BLaER1 (cell line): ENCODE measurements at regions not wholly inside any gene's neighbourhood (a gene's known extent, or its start where the extent isn't known, plus 50 kb on each side); places are given as distances from the start of the nearest gene placed in this dataset.
"Not testable (repeated sequence)": the region's sequence is repeated elsewhere in the genome, so short reads cannot be mapped to it uniquely, and the experiment has no call there.

Source experiments
- H3K27ac ChIP-seq: shearing (Covaris generic); formaldehyde crosslinking; 2 replicates; pipeline ENCODE4 v1.8.1; 2022
- H3K27me3 ChIP-seq: shearing (Covaris generic); formaldehyde crosslinking; 2 replicates; pipeline ENCODE4 v1.8.1; 2022
- H3K36me3 ChIP-seq: shearing (Covaris generic); formaldehyde crosslinking; 2 replicates; pipeline ENCODE4 v1.8.1; 2022
- H3K4me1 ChIP-seq: shearing (Covaris generic); formaldehyde crosslinking; 2 replicates; pipeline ENCODE4 v1.8.1; 2022
- H3K4me2 ChIP-seq: shearing (Covaris generic); formaldehyde crosslinking; 2 replicates; pipeline ENCODE4 v1.8.1; 2022
- H3K4me3 ChIP-seq: shearing (Covaris generic); formaldehyde crosslinking; 2 replicates; pipeline ENCODE4 v1.8.1; 2022
- H3K9ac ChIP-seq: shearing (Covaris generic); formaldehyde crosslinking; 2 replicates; pipeline ENCODE4 v1.8.1; 2022
- H3K9me3 ChIP-seq: shearing (Covaris generic); formaldehyde crosslinking; 2 replicates; pipeline ENCODE4 v1.8.1; 2022
- H4K20me1 ChIP-seq: shearing (Covaris generic); formaldehyde crosslinking; 2 replicates; pipeline ENCODE4 v1.8.1; 2022
- Cebpa-rat ChIP-seq: shearing (Covaris generic); IDR thresholded peaks from 2 replicates; pipeline ENCODE4 v1.8.1; 2022

DNA sequence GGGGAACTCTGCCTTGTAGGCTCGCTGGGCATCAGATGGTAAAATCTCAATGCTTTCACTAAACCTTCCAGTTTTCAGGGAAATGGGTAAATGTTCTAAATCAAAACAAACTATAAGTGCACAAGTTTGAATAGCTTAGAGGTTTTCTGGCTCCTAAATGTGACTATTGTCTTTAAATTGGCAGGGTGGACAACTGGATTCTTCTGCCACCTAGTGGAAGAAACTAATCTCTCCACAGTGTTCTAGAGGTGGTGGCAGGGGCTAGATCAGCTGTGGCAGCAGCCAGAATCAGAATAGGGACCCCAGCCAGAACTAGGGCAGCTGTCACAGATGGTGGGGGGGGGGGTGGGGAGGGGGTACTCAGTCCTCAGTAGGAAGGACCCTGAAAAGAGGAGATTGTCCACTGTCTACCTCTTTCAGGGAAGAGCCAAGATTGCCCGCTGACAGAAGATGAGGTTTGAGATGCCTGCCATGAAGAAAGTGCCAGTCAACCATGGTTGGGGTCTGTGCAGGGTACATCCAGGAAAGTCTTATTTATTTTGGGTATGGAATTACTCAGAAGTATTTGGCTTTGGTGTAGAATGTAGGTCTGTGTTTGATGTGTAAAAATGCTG, 201.4 kb downstream of the CCNG2 start:
- Histone ChIP-seq H3K4me3 (no peak overlapping the region), H3K27ac (peak overlapping the region; percentile 45; the same call in 1 of the 2 replicates), H3K27me3 (no peaks in the 10 kb centered on the region), H3K9me3 (peaks cover under 1% of the 10 kb centered on the region; the same call in 1 of the 2 replicates), H4K20me1 (no peaks in the 10 kb centered on the region), H3K9ac (no peak overlapping the region), H3K36me3 (no peaks in the 10 kb centered on the region), H3K4me1 (peaks cover 88% of the 10 kb centered on the region), H3K4me2 (0 out of 2 replicates have a peak overlapping the region, but pooled peaks have one; percentile 6)
- no peak for TF ChIP-seq Cebpa-rat

DNA sequence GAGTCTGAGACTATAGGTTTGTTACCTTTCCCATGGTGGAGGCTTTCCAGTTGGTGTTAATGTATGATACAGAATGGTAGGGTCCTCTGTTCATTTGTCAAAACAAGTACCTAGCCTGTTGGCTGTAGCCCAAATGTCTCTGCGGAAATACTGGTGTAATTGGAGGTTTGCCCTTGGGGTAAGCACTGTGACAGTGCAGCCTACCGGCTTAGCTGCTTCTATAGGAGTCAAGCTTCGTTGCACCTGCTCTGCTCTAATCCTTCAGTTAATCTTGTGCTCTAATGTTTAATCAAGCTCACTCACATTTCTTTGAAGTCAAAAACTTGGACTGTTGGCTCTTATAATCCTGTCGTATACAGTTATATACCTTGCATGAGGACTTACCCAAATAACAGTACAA, 203.4 kb downstream of the CCNG2 start:
- H3K36me3 ChIP-seq: no peaks in the 10 kb centered on the region
- H3K27me3 ChIP-seq: no peaks in the 10 kb centered on the region
- no peak overlapping the region for H3K9ac ChIP-seq
- no peaks in the 10 kb centered on the region for H4K20me1 ChIP-seq
- no peak overlapping the region for H3K4me3 ChIP-seq
- no peak for TF ChIP-seq Cebpa-rat
- H3K9me3 ChIP-seq: peaks cover 7% of the 10 kb centered on the region; the same call in 1 of the 2 replicates
- peak overlapping the region; percentile 45; the same call in 1 of the 2 replicates for H3K27ac ChIP-seq
- peaks cover 89% of the 10 kb centered on the region for H3K4me1 ChIP-seq
- H3K4me2 ChIP-seq: peak overlapping the region; percentile 61

DNA sequence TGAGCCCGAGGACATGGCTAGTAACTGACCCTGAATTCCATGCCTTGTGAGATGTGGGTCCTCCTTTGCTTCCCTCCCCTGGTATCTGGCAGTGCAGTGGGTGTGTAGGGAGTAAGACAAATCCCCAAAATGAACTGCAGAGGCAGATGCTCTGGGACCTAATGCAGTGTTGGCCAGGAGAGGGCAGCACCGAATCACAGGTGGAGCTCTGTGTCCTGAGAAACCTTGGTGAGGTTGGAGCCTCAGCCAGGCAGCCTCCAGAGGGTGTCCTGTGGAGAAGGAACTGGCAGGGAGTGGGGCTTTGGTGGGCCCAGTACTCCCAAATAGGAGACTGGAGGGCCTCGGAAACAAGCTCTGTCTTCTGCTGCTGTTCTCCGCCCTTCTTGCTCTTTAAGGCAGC, 209.9 kb downstream of the CCNG2 start:
- not testable (repeated sequence) for H3K36me3 ChIP-seq

DNA sequence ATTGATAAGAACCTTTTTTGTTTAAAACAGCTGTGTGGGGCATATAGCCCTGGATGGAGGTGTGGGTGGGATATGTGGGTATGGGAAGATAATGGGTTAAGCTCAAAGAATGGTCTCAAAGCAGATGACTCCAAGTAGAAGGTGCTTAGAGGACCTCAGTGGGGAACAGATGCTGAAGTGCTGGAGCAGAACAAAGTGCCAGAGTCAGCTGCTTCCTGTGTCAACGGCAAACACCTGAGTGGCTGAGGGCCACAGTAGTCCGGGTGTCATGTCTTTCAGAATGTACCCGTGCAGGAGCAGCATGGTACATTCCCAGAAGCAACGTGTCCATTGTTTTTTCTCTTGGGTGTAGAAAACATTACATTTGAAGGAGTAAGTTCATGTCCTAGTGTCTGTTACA, 210.6 kb downstream of the CCNG2 start:
- H3K27ac ChIP-seq: peak overlapping the region; percentile 85
- no peak for TF ChIP-seq Cebpa-rat
- H3K9ac ChIP-seq: peak overlapping the region; percentile 55

More for the DNA sequence above, 209.9 kb downstream of the CCNG2 start:
- Histone ChIP-seq H3K4me1 (peaks cover 66% of the 10 kb centered on the region), H3K9me3 (peaks cover 21% of the 10 kb centered on the region), H3K27ac (peak overlapping the region; percentile 85), H3K4me2 (peak overlapping the region; percentile 72; the same call in 1 of the 2 replicates), H3K9ac (peak overlapping the region; percentile 55; the same call in 1 of the 2 replicates)
- H3K27me3 ChIP-seq, H3K4me3 ChIP-seq, H4K20me1 ChIP-seq: not testable (repeated sequence)

DNA sequence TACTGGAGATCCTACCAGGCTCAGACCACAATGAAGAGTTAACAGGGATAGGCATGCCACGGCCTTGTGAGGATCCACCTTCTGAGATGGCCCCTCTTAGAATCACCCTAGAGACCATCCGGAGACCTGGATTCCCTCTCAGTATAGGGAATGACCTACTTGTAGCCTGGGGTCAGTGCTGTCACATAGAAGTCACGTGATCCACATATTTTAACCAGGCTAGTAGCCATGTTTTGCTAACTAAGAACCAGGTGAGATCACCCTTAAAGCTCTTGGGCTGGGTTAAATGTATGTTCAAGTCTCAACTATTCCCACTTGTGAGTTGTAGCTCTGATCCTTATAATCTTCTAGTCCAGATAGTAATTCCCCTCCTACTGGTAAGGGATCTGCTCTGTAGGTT, 215.4 kb downstream of the CCNG2 start:
- Histone ChIP-seq H3K27ac (no peak overlapping the region), H4K20me1 (no peaks in the 10 kb centered on the region), H3K4me3 (no peak overlapping the region), H3K9ac (no peak overlapping the region), H3K27me3 (no peaks in the 10 kb centered on the region), H3K4me1 (peaks cover 20% of the 10 kb centered on the region), H3K9me3 (peaks cover 14% of the 10 kb centered on the region; the same call in 1 of the 2 replicates), H3K4me2 (no peak overlapping the region), H3K36me3 (no peaks in the 10 kb centered on the region)
- TF ChIP-seq Cebpa-rat: no peak

More for the DNA sequence above, 210.6 kb downstream of the CCNG2 start:
- no peaks in the 10 kb centered on the region for H4K20me1 ChIP-seq
- no peak overlapping the region for H3K4me3 ChIP-seq
- peak overlapping the region; percentile 51 for H3K4me2 ChIP-seq
- no peaks in the 10 kb centered on the region for H3K36me3 ChIP-seq
- H3K9me3 ChIP-seq: peaks cover 21% of the 10 kb centered on the region
- H3K4me1 ChIP-seq: peaks cover 58% of the 10 kb centered on the region
- no peaks in the 10 kb centered on the region for H3K27me3 ChIP-seq

DNA sequence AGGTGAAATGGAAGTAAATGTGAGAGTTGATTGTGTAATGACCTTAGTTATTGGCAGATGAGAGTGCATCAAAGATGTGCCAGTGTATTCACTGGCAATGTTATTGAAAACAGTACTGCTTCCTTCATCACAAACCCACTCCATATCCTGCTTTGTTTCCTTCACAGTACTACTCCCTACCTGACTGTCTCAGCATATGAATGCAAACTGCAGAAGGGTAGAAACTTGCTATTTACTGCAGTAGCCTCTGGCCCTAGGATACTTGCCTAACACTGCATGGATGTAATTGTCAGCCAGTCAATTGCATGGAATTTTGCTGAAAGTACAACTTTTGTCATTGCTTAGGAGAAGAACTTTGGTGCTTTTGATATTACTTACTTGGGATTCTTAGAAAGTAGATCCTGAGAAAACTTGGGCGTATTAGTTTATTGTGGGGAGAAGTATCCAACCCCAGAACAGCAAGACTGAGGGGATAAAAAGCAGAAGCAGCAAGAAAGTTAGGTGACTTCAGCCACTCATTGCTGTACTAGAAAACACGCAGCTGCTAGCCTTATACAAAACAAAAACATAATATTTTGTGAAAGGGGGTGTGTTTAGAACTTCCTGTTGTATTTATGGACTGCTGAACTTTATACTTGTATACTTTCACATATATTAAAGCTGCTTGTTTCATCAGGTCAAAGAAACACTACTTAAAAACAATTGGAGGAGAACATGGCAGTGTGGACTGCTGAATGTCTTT, 219.0 kb downstream of the CCNG2 start:
- no peak for TF ChIP-seq Cebpa-rat
- Histone ChIP-seq H3K4me2 (no peak overlapping the region), H3K4me3 (no peak overlapping the region), H3K36me3 (no peaks in the 10 kb centered on the region), H3K9ac (no peak overlapping the region), H3K4me1 (peaks cover 5% of the 10 kb centered on the region; the same call in 1 of the 2 replicates), H3K27me3 (no peaks in the 10 kb centered on the region), H3K27ac (no peak overlapping the region), H4K20me1 (no peaks in the 10 kb centered on the region), H3K9me3 (no peaks in the 10 kb centered on the region)

DNA sequence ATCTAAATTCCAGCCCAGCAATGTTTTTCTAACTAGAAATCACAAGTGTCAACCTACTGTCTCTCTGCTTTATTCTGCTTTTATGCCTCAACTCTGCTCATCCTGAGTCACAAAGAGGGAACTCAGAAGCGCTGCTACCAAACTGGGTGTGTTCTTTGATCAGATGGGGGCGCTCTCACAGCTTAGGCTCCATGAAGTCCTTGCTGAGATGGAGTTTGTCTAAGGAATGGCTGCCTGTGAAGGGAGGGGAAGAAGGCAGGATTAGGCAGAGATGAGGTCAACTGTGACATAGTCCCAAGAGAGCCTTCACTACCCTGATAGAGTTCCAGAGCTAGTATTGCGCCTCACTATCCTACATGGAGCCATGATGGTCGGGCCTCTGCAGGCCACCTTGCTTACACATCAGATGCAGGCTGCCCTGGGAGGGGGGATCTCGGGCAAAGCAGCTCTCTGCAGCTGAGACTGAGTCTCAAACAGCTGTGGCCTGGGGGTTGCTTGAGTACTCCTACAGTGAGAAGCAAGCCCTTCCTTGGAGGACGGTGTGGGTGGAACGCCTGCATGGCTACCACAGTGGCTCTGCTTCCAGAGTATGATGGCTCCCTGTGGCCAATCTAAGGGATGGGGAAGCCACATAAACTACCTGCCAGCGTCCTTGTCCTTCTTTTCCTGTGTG, 219.9 kb downstream of the CCNG2 start:
- no peaks in the 10 kb centered on the region for H3K9me3 ChIP-seq
- H3K4me1 ChIP-seq: peaks cover 5% of the 10 kb centered on the region; the same call in 1 of the 2 replicates
- no peak overlapping the region for H3K9ac ChIP-seq
- TF ChIP-seq Cebpa-rat: no peak
- H3K27me3 ChIP-seq: no peaks in the 10 kb centered on the region
- H3K4me3 ChIP-seq: no peak overlapping the region
- no peak overlapping the region for H3K4me2 ChIP-seq
- no peak overlapping the region for H3K27ac ChIP-seq
- H3K36me3 ChIP-seq: no peaks in the 10 kb centered on the region
- H4K20me1 ChIP-seq: no peaks in the 10 kb centered on the region

DNA sequence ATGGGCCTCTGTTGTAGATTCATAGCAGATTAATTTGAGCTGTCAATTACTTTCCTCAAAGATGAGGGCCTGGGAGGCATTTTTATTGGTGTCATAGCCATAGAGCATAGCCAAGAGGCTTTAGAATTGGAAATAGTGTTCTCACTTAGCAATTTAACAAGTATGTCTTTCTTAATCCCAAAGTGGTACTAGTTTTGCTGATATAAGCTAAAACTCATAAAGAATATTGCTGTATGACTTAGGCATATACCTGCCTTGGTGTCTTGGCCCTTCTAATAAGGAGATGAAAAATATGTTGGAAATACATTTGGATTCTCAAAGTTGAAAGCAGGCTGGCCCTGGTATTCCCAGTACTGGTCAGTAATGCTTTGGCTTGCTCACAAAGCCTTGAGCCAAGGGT, 221.5 kb upstream of the CXCL13 start:
- Histone ChIP-seq H3K4me3 (no peak overlapping the region), H3K4me2 (no peak overlapping the region), H3K27me3 (no peaks in the 10 kb centered on the region), H3K9ac (no peak overlapping the region), H3K36me3 (no peaks in the 10 kb centered on the region), H4K20me1 (no peaks in the 10 kb centered on the region), H3K27ac (no peak overlapping the region), H3K4me1 (no peaks in the 10 kb centered on the region), H3K9me3 (no peaks in the 10 kb centered on the region)
- no peak for TF ChIP-seq Cebpa-rat

DNA sequence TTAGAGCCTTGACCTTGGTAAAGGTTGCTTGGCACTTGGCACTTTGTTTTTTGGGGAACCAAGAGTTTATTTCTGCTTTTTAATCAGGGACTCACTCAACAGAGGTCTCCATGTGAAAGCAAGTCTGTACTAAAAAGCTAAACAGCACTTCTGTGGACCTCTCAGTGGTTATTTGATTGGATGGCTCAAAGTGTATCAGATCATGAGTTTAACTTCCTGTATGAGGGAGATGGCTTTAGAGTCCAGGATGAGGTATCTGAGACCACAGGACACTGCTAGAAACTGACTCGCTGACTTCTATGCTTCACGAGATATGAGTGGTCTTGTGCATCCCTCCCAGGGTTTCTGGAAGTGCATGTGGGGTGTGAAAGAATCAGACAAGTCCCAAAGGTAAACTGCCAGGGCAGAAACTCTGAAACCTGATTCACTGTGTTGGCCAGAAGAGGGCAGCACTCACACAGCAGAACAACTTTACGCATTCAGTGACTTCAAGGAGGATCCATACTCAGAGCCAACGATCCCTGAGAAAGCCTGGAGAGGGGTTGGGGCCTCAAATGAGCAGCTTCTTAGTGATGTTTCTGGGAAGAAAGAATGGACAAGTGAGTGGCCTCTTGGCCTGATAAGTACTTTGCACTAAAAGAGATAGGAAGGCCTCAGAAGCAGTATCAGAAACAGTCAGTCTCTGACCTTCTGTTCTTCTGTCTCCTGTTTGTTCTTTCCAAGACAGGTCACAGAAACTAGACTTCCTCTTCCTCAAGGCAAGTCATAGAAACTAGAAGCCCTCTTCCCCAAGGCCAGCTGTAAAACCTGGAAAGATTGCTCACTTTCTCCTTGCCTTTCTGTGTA, 220.3 kb upstream of the CXCL13 start:
- no peaks in the 10 kb centered on the region for H3K27me3 ChIP-seq
- H3K9ac ChIP-seq: no peak overlapping the region
- no peaks in the 10 kb centered on the region for H3K4me1 ChIP-seq
- no peak overlapping the region for H3K4me3 ChIP-seq
- H3K9me3 ChIP-seq: no peaks in the 10 kb centered on the region
- H3K27ac ChIP-seq: 0 out of 2 replicates have a peak overlapping the region, but pooled peaks have one; percentile 1
- H3K4me2 ChIP-seq: no peak overlapping the region
- no peaks in the 10 kb centered on the region for H3K36me3 ChIP-seq
- H4K20me1 ChIP-seq: no peaks in the 10 kb centered on the region
- TF ChIP-seq Cebpa-rat: no peak
